HepG2 (cell line): ENCODE measurements at regions not wholly inside any gene's neighbourhood (a gene's known extent, or its start where the extent isn't known, plus 50 kb on each side); places are given as distances from the start of the nearest gene placed in this dataset.

ENCODE experiments used
- ATAC-seq: fragments of 200-7000 bp; cut with Tn5 transposase; 3 replicates; pipeline ENCODE4 v1.9.1; 2020; ENCODE audit warnings: mild to moderate bottlenecking, moderate library complexity
- BruUV-seq: library from RNA; stranded (reverse); fragments of 400-500 nt; replicated peaks from 2 replicates; lab custom pipeline; 2021; lab: Mats Ljungman, UMichigan
- CTCF ChIA-PET: fragments of 300-600 bp; formaldehyde crosslinking; extraction: SDS; loops from one replicate; lab custom pipeline; 2021; ENCODE audit warnings: low total read pairs, inconsistent platforms, low intra/inter-chr PET ratio; lab: Yijun Ruan, JAX
- POLR2A ChIA-PET: fragments of 350-600 bp; sonication (Branson Sonifier 250); formaldehyde crosslinking; loops from one replicate; lab custom pipeline; 2020; ENCODE audit warnings: antibody characterized with exemption, inconsistent platforms; lab: Yijun Ruan, JAX
- DNase-seq: peaks from one replicate; pipeline ENCODE4 v3.0.0-alpha.2; 2015; ENCODE audit warnings: low spot score
- FAIRE-seq: peaks from 3 replicates; lab custom pipeline; 2011; peaks lifted over from hg19 to GRCh38; lab: Jason Lieb, UNC
- H2AFZ ChIP-seq: one replicate; pipeline ENCODE4 v1.6.1; 2011; ENCODE audit warnings: low read length, inconsistent platforms
- H3K27ac ChIP-seq: fragments of 300-600 bp; 3 replicates; pipeline ENCODE4 v1.8.0; 2011; ENCODE audit warnings: mixed run types, mild to moderate bottlenecking, mixed read lengths, low read length, inconsistent platforms; ENCODE audit not compliant: insufficient read depth; ENCODE audit errors: extremely low read length
- H3K27me3 ChIP-seq, 2 experiments: fragments of 200-600 bp in 1 of 2; 2 replicates in 1 of 2; 3 replicates in 1 of 2; pipeline versions ENCODE4 v1.6.0 to v1.8.0; 2011; ENCODE audit warnings: low read length in 2 of 2, mild to moderate bottlenecking in 2 of 2, moderate library complexity in 2 of 2, inconsistent platforms in 1 of 2; ENCODE audit not compliant: insufficient read depth in 2 of 2, control insufficient read depth in 1 of 2
- H3K36me3 ChIP-seq, 2 experiments: fragments of 200-600 bp in 1 of 2; replicated peaks in 1 of 2; 2 replicates in 1 of 2; 3 replicates in 1 of 2; pipeline versions ENCODE4 v1.5.1 to v1.8.0; 2011; ENCODE audit warnings: low read length in 2 of 2, inconsistent platforms in 1 of 2; ENCODE audit not compliant: insufficient read depth in 2 of 2, control insufficient read depth in 1 of 2
- H3K4me1 ChIP-seq: 2 replicates; pipeline ENCODE4 v1.5.1; 2012; ENCODE audit warnings: low read length, inconsistent platforms; ENCODE audit not compliant: insufficient read depth
- H3K4me2 ChIP-seq: 2 replicates; pipeline ENCODE4 v1.6.0; 2011; ENCODE audit warnings: low read depth, low read length, inconsistent platforms
- H3K4me3 ChIP-seq, 3 experiments: fragments of 200-600 bp in 1 of 3; sonication (generic), shearing (Covaris generic) in 1 of 3; replicated peaks in 1 of 3; 2 replicates each; pipeline ENCODE4 v1.5.1; 2011 to 2016; ENCODE audit warnings: low read length in 3 of 3, inconsistent platforms in 2 of 3, low read depth in 2 of 3, mild to moderate bottlenecking in 2 of 3, control low read depth in 1 of 3, mixed read lengths in 1 of 3; ENCODE audit not compliant: insufficient read depth in 1 of 3
- H3K79me2 ChIP-seq: one replicate; pipeline ENCODE4 v1.6.1; 2011; ENCODE audit warnings: low read length, inconsistent platforms; ENCODE audit not compliant: insufficient read depth
- H3K9ac ChIP-seq: 2 replicates; pipeline ENCODE4 v1.6.0; 2011; ENCODE audit warnings: mild to moderate bottlenecking, low read depth, low read length, inconsistent platforms; ENCODE audit not compliant: insufficient read depth
- H3K9me3 ChIP-seq: 2 replicates; pipeline ENCODE4 v1.5.1; 2012; ENCODE audit warnings: mild to moderate bottlenecking, low read length
- H4K20me1 ChIP-seq: 2 replicates; pipeline ENCODE4 v1.6.0; 2011; ENCODE audit warnings: inconsistent platforms, mild to moderate bottlenecking, low read length, moderate library complexity; ENCODE audit not compliant: insufficient read depth
- AGO2 ChIP-seq: fragments of 200-400 bp; formaldehyde crosslinking; optimal IDR thresholded peaks from 2 replicates; pipeline ENCODE3; 2017; ENCODE audit warnings: mild to moderate bottlenecking, low read depth, low read length, moderate library complexity
- BRD4 ChIP-seq: sonication (generic); formaldehyde crosslinking; IDR thresholded peaks from 2 replicates; pipeline ENCODE4 v1.4.0; 2020; ENCODE audit warnings: missing genetic modification reagents
- CAMTA2 ChIP-seq: sonication (generic); formaldehyde crosslinking; IDR thresholded peaks from 2 replicates; pipeline ENCODE4 v1.4.0; 2020; ENCODE audit warnings: mild to moderate bottlenecking, missing genetic modification reagents, borderline replicate concordance
- FOXJ3 ChIP-seq: sonication (generic); formaldehyde crosslinking; IDR thresholded peaks from 2 replicates; pipeline ENCODE4 v1.4.0; 2020; ENCODE audit warnings: missing genetic modification reagents, mild to moderate bottlenecking, borderline replicate concordance
- NCOA1 ChIP-seq: sonication (generic); formaldehyde crosslinking; IDR thresholded peaks from 2 replicates; pipeline ENCODE4 v1.9.0; 2021; ENCODE audit warnings: missing genetic modification reagents
- NFYC ChIP-seq: IDR thresholded peaks from 2 replicates; pipeline ENCODE4 v1.6.1; 2016; ENCODE audit warnings: missing genetic modification reagents, missing compliant biosample characterization
- RBFOX2 ChIP-seq: fragments of 200-400 bp; formaldehyde crosslinking; IDR thresholded peaks from 2 replicates; pipeline ENCODE4 v1.6.1; 2017; ENCODE audit warnings: low read depth, mild to moderate bottlenecking, low read length
- RXRB ChIP-seq: IDR thresholded peaks from 2 replicates; pipeline ENCODE4 v1.6.1; 2016; ENCODE audit warnings: borderline replicate concordance, missing genetic modification reagents, missing compliant biosample characterization
- TOPORS ChIP-seq: sonication (generic); formaldehyde crosslinking; IDR thresholded peaks from 2 replicates; pipeline ENCODE4 v1.8.0; 2023; ENCODE audit warnings: mild to moderate bottlenecking, missing genetic modification reagents
- ZFP90 ChIP-seq: sonication (generic); formaldehyde crosslinking; IDR thresholded peaks from 2 replicates; pipeline ENCODE4 v1.8.0; 2022; ENCODE audit warnings: missing genetic modification reagents, mild to moderate bottlenecking, inconsistent platforms, borderline replicate concordance
- ZNF256 ChIP-seq: sonication (generic); formaldehyde crosslinking; conservative IDR thresholded peaks from 2 replicates; pipeline ENCODE4 v1.4.0; 2020; ENCODE audit warnings: missing genetic modification reagents
- ZNF296 ChIP-seq: sonication (generic); formaldehyde crosslinking; conservative IDR thresholded peaks from 2 replicates; pipeline ENCODE4 v1.5.0; 2020; ENCODE audit warnings: mild to moderate bottlenecking, missing genetic modification reagents
- ZNF558 ChIP-seq: sonication (generic); formaldehyde crosslinking; IDR thresholded peaks from 2 replicates; pipeline ENCODE4 v1.9.0; 2022; ENCODE audit warnings: mild to moderate bottlenecking, missing genetic modification reagents, borderline replicate concordance
- ZNF670 ChIP-seq: sonication (generic); formaldehyde crosslinking; IDR thresholded peaks from 2 replicates; pipeline ENCODE4 v1.8.0; 2022; ENCODE audit warnings: mild to moderate bottlenecking, missing genetic modification reagents, borderline replicate concordance
- ZNF724P ChIP-seq: sonication (generic); formaldehyde crosslinking; IDR thresholded peaks from 2 replicates; pipeline ENCODE4 v1.8.0; 2022; ENCODE audit warnings: missing genetic modification reagents, borderline replicate concordance
- ZNF746 ChIP-seq: sonication (generic); formaldehyde crosslinking; IDR thresholded peaks from 2 replicates; pipeline ENCODE4 v1.8.0; 2022; ENCODE audit warnings: mild to moderate bottlenecking, missing genetic modification reagents
- ZNF883 ChIP-seq: sonication (generic); formaldehyde crosslinking; IDR thresholded peaks from 2 replicates; pipeline ENCODE4 v1.5.1; 2020; ENCODE audit warnings: mild to moderate bottlenecking, missing genetic modification reagents; ENCODE audit errors: not compliant biosample characterization
- WGBS: methylation state at CpG from one replicate; pipeline ENCODE4 v1.1.6; 2017; ENCODE audit warnings: low lambda C conversion rate; 5-methylcytosine and 5-hydroxymethylcytosine counted together
- in situ Hi-C: cut with HindIII; loops from 2 replicates; pipeline ENCODE4 v1.10.0; 2017; ENCODE audit warnings: low pct_unique_long_range_greater_than_20kb; ENCODE audit not compliant: extremely low pct_ligation_motif_present
- intact Hi-C: fragments of 100-400 bp; cut with micrococcal nuclease; formaldehyde crosslinking; loops from one replicate; pipeline ENCODE4 v1.10.0; 2022; ENCODE audit not compliant: unreplicated experiment
- TF ChIP-seq, protein P1 (sequence below): sonication (generic); formaldehyde crosslinking; IDR thresholded peaks from 2 replicates; pipeline ENCODE4 v1.8.1; 2023; ENCODE audit warnings: mild to moderate bottlenecking, missing genetic modification reagents, borderline replicate concordance

DNA sequence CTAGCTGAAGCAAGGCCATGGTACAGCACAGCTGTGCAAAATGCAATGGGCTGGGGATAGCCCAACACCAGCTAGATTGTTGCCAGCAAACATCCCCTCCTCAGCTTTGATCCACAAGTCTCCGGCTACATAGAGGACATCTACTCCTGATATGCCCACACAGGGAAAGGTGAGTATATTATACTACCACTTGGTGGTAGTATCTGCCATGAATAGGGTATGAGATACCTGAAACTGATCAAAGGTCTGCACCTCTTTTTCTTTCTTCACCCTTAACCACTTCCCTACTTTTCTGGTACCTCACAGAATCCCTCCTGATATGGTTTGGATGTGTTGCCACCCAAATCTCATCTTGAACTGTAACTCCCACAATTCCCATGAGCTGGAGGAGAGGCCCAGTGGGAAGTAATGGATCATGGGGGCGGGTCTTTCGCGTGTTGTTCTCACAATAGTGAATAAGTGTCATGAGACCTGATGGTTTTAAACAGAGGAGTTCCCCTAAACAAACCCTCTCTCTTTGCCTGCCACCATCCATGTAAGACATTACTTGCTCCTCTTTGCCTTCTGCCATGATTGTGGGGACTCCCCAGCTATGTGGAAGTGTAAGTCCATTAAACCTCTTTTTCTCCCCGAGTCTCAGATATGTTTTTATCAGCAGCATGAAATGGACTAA lies 279.6 kb downstream of the TXNL1 start:
- Histone ChIP-seq H3K27me3 (no peaks in the 10 kb centered on the region; a peak in 1 of 5 replicates), H3K36me3 (no peaks in the 10 kb centered on the region), H3K79me2 (no peaks in the 10 kb centered on the region), H3K4me3 (no peak overlapping the region), H3K9ac (no peak overlapping the region), H4K20me1 (no peaks in the 10 kb centered on the region), H3K9me3 (peaks cover 75% of the 10 kb centered on the region), H3K4me1 (no peaks in the 10 kb centered on the region), H3K27ac (no peak overlapping the region), H2AFZ (no peak overlapping the region), H3K4me2 (no peak overlapping the region)
- no peak for FAIRE-seq
- intact Hi-C loops: no loop called here
- no TSS peak for BruUV-seq
- TF ChIP-seq ZNF724P (CRISPR knock-in tag): no peak
- DNase-seq: no peak
- ChIA-PET POLR2A (no interaction called here), CTCF (no interaction called here)
- in situ Hi-C loops: no loop called here
- 5% methylated on average over 4 of the region's 5 CpGs for WGBS
- ATAC-seq: no peak

GRCh38 chr18:56353663-56354260 lies 284.6 kb downstream of the TXNL1 start:
- Histone ChIP-seq H3K4me3 (no peak overlapping the region), H3K79me2 (no peaks in the 10 kb centered on the region), H2AFZ (no peak overlapping the region), H3K9me3 (peaks cover 61% of the 10 kb centered on the region), H3K27ac (no peak overlapping the region), H3K9ac (no peak overlapping the region), H3K27me3 (no peaks in the 10 kb centered on the region), H3K36me3 (no peaks in the 10 kb centered on the region), H4K20me1 (no peaks in the 10 kb centered on the region), H3K4me2 (no peak overlapping the region), H3K4me1 (no peaks in the 10 kb centered on the region)
- WGBS: 25% methylated on average over 2 of the region's 2 CpGs
- ATAC-seq (no peak), DNase-seq (no peak), FAIRE-seq (no peak)
- intact Hi-C loops (no loop called here), in situ Hi-C loops (no loop called here)
- no TSS peak for BruUV-seq
- ChIA-PET POLR2A (no interaction called here), CTCF (no interaction called here)
- TF ChIP-seq RBFOX2 (no peak), ZNF558 (CRISPR knock-in tag) (no peak), ZFP90 (CRISPR knock-in tag) (no peak), NFYC (CRISPR knock-in tag) (no peak), ZNF746 (CRISPR knock-in tag) (no peak), TOPORS (no peak), ZNF296 (no peak), ZNF883 (CRISPR knock-in tag) (no peak), BRD4 (CRISPR knock-in tag) (no peak), ZNF670 (no peak), NCOA1 (CRISPR knock-in tag) (no peak), FOXJ3 (CRISPR knock-in tag) (no peak), RXRB (CRISPR knock-in tag) (no peak), ZNF256 (CRISPR knock-in tag) (no peak), CAMTA2 (CRISPR knock-in tag) (no peak), AGO2 (no peak)
- TF ChIP-seq, protein P1, sequence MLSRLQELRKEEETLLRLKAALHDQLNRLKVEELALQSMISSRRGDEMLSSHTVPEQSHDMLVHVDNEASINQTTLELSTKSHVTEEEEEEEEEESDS (CRISPR knock-in tag): no peak
